UCSD-AML1 (cell line): ENCODE measurements at regions not wholly inside any gene's neighbourhood (a gene's known extent, or its start where the extent isn't known, plus 50 kb on each side); places are given as distances from the start of the nearest gene placed in this dataset.
"Not testable (repeated sequence)": the region's sequence is repeated elsewhere in the genome, so short reads cannot be mapped to it uniquely, and the experiment has no call there.

Experiments
- DNase-seq: peaks from one replicate; lab custom pipeline; 2025; ENCODE audit not compliant: unreplicated experiment; lab: John Stamatoyannopoulos, UW

GRCh38 chr12:105480162-105480561, 149.7 kb downstream of the C12orf75 start:
- no peak for DNase-seq

- no peak for DNase-seq
Observed at GRCh38 chr12:105481392-105482300, 151.2 kb downstream of the C12orf75 start.

DNA sequence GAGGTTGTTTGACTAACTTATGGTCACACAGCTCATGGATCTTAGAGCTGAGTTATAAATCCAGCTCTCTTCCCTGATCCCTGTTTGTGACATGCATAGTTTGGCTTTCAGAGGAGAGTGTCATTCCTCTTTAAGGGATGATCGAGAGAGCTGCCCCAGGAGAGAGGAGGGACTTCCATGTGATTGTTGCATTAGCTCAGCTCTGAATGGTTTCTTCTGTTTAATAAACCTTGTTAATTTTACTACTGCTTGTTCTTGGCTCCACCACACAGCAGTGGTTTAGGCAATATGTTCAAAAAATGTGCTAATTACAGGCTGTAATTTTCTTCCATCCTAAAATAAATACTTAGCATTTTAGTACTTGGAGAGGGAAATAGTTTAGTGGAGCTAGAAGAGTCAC, 152.5 kb downstream of the C12orf75 start:
- DNase-seq: no peak

GRCh38 chr12:105483691-105484090, 153.2 kb downstream of the C12orf75 start:
- DNase-seq: no peak

DNA sequence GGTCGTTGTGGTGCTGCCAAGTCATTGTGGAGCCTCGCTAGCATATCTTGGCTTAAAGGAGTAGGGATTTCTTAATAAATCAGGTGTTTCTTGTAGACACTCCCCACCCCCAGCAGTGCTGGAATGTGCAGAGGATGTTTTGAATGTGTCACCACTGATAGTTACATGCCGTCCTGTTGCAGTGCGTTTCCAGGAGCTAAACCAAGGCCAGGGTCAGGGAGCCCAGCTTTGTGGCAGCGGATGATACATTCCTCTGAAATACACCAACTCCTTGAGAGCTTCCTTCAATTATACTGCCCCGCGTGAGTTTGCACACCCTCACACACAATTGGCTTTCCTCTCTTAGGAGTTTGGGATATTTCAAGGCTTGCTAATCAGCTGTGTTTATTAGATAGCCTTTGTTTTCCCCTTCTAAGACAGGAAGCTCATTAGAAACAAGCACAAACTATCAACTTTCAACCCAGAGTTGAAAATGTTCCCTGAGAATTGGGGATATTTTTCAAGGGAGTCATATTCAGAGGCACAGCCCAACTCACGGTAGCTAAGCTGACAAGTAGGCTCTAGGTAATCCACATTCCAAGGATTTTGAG, 154.9 kb downstream of the C12orf75 start:
- DNase-seq: no peak

DNA sequence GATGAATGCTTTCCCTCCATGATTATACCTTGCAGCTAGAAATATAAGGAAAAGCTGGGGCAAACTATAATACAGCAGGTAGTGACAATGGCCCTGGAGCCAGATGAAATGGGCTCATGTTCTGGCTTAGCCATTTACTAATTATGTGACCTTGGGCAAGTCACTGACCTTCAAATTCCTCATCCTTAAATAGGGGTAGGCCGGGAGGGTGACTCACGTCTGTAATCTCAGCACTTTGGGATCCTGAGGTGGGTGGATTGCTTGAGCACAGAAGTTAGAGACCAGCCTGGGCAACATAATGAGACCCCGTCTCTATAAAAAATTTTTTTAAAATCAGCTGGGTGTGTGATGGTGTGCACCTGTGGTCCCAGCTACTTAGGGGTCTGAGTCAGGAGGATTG, 155.4 kb downstream of the C12orf75 start:
- DNase-seq: no peak

GRCh38 chr12:105487963-105488362, 157.5 kb downstream of the C12orf75 start:
- DNase-seq: no peak

DNA sequence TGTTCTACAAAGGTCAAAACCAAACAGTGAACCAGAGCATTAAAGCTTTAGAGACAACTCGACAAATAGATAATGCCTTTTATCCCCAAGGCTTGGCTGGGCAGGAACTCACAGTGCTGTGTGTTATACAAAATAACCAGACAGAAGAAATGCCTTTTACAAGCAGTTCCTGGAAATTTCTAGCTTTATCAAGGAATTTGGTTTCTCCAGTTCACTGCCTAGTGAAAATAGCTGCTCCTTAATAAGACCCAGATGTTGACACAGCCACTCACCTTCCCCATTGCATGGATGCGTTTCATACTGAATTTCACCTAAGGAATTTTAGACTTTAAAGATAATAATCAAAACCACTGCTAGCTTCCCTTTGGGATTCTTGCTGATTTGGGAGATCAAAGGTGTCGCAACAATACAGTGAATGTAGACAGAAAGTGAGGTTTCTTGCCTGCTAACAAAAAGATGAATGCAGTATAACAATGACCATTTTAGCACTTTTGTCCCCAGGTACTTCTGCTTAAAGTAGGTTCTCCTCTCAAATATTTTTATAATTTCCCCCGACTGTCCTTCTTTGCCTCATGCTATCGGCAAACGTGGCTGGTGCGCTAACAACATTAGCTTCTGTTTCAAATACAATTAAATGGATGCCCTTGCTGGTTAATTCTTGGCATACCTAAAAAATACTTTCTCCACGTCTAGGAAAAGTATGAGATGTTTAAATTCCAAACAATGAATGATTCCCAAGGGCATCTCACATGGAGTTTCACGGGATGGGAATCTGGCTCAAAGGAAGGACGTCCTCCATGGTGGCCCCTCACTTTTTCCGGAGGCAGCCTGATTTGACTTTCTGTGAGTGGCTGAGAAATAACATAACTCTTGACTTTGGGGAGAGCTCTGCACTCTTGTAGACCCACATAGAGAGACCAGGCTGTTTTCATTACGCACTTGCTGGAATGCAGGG, 162.4 kb downstream of the C12orf75 start:
- no peak for DNase-seq

- DNase-seq: no peak
Observed at GRCh38 chr12:105499205-105499604, 168.7 kb downstream of the C12orf75 start.

- DNase-seq: peak; percentile 17
Observed at GRCh38 chr12:105500676-105501075, 170.2 kb downstream of the C12orf75 start.

DNA sequence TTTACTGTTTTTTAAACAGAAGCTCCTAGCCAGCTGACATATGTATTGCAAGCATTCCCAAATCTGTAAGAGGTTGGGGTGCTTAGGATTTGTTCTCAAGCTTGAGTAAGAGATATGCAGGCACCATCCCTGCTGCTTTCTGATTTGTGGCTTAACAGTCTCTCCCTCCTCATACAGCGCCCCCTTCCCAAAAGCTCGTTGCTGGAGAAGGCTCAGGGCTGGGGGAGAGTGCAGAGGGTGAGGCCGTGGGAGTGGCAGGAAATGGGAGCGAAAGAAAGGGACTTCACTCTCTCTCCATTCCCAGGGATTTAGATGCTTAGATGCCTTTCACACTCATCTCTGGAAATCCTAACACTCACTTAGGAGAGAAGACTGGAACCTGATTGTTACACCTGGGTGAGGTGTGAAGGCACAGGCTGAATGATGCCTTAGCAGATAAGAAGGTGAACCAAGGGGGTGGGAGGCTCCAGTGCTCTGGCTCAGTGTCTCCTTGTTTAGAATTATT, 172.0 kb downstream of the C12orf75 start:
- no peak for DNase-seq

DNA sequence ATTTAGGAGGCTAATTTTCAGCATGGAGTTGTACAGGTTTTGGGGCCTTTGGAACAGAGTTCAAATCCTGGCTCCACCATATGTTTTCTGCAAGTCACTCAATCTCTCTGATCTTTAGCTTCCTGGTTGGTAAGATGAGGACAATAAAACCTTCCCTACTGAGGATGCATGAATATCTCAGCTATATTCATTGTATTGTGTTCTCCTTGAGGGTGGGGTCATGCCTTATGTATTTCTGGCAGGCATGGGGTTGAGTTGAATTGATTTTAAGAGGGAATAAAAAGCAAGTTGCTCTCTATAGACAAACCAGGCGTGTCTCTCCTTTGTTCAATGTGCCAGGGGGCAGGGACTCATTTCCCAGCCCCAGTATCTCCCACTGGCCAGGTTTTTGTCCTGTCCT, 173.1 kb downstream of the C12orf75 start:
- no peak for DNase-seq

DNA sequence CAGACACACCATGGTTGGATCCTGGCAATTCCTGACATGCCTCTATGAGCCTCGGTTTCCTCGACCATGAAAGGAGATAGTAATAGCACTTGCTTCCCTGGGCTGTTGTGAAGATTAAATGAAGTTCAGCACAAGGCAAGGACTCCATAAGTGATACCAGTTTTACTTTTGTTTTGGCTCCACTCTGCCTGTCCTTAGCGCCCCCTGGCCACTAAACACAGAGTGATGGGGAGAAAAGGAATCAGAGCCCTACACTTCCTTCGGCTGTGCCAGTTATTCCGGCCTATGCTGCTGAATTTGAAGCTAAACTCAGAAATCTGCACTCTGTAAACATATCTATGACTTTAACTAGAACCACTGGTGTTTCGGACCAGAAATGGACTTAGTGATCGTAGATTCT, 173.8 kb downstream of the C12orf75 start:
- no peak for DNase-seq

DNA sequence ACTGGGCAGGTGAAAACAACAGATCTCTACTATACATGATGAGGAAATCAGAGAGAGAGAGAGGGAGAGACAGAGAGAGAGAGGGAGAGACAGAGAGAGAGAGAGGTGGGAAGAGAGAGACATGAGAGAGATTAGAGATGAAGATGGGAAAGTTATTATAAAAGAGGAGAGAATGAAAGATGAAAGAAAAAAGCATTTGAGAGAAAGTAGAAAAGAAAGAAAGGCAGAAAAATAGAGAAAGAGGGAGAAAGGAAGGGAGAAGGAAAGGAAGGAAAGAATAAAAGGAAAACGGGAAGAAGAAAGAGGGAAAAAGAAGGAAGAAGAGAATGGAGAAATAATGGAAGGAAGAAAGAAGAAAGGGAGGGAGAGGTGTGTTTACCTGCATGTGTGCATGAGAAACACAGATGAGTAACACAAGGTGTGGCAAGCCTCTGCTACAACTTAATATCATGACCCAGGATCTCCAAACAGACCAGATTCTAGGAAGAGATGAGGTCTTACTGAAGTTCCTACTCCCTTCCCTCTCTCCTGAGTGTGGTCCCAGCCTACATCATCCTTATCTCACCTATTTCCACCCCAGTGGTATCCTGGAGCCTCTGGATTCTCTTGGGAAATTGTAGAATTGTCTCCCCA, 176.3 kb downstream of the C12orf75 start:
- no peak for DNase-seq

- no peak for DNase-seq
Observed at GRCh38 chr12:105507311-105508038, 177.0 kb downstream of the C12orf75 start.

- no peak for DNase-seq
Observed at GRCh38 chr12:105508096-105508495, 177.6 kb downstream of the C12orf75 start.

- no peak for DNase-seq
Observed at GRCh38 chr12:105510526-105510925, 180.0 kb downstream of the C12orf75 start.

- not testable (repeated sequence) for DNase-seq
Observed at GRCh38 chr12:105512861-105513260, 182.4 kb downstream of the C12orf75 start.

GRCh38 chr12:105522166-105522825, 191.8 kb downstream of the C12orf75 start:
- no peak for DNase-seq
